NCI-H82 treated with DMSO at 0.1 percent for 48 hours (cell line): ENCODE measurements at regions not wholly inside any gene's neighbourhood (a gene's known extent, or its start where the extent isn't known, plus 50 kb on each side); places are given as distances from the start of the nearest gene placed in this dataset.
"Not testable (repeated sequence)": the region's sequence is repeated elsewhere in the genome, so short reads cannot be mapped to it uniquely, and the experiment has no call there.

Source experiments
- DNase-seq: peaks from one replicate; lab custom pipeline; 2025; ENCODE audit not compliant: unreplicated experiment; lab: John Stamatoyannopoulos, UW

DNA sequence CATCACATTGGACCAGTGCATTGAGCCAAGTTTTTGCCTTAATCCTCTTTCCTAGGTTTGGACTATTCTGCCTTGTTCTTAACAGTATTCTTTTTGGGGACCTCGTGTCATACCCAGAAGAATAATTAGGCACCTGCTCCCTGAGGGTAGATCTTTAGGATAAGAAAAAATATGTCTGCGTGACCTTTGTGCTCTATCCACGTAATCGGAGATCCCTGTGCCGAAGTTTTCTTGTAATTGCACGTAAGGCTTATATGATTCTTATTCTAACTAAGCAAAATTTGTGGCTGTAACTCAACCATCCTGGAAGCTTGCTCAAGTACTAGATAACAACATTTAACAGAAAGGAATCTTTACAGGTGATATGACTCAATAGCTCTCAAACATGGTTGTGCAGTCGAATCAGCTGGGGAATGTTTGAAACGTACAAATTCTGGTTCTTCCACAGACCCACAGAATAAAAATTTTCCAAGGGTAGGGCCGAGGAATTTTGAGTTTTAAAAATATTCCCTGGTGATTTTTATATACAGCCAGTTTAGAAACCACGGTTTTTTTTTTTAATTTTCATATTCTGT lies 344.3 kb downstream of the GBA3 start:
- no peak for DNase-seq

DNA sequence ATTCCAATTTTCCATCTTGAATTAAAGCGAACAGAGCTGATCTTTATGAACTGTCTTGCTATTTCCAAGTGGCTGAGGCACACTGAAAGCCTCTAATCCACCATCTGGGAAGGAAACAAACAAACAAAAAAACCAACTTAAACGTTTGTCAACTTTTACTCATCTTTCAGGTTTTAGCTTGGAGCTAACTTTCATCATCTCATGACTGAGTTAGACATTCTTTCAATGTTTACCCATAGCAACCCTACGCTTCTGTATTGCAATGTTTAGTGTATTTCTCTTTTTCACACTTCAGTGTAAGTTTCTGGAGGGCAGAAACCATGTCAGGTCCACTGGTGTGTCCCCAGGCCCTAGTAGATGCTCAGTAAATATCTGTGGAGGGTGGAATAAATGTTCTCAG lies 343.8 kb downstream of the GBA3 start:
- DNase-seq = no peak

DNA sequence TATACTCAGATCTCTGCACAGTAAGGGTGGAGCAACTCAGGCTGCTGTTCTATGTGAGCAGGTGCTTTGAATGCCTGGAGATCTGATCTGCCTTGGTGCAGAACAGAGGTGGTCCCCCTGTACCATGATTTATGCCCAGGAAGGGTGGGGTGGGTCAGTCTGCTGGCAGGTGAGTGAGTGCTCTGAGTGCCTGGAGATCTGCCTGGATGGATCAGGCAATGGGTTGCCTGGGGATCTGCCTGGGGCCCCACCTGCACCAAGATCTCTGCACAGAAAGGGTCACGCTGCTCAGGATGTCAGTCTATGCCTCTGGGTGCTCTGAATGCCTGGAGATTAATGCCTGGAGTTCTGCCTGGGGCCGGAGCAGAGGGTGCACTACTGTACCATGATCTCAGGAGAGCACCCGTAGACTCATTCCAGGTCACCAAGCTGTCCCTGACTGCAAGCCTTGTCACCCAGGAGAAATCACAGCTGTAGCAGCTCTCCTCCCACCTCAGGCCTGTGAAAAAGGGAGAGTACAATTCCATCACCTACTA lies 342.9 kb downstream of the GBA3 start:
- DNase-seq = no peak

GRCh38 chr4:23034731-23035130 lies 342.0 kb downstream of the GBA3 start:
- no peak for DNase-seq

GRCh38 chr4:23033796-23034195 lies 341.1 kb downstream of the GBA3 start:
- DNase-seq = no peak

GRCh38 chr4:23028875-23029274 lies 336.1 kb downstream of the GBA3 start:
- DNase-seq = no peak

GRCh38 chr4:23023666-23024065 lies 330.9 kb downstream of the GBA3 start:
- no peak for DNase-seq

DNA sequence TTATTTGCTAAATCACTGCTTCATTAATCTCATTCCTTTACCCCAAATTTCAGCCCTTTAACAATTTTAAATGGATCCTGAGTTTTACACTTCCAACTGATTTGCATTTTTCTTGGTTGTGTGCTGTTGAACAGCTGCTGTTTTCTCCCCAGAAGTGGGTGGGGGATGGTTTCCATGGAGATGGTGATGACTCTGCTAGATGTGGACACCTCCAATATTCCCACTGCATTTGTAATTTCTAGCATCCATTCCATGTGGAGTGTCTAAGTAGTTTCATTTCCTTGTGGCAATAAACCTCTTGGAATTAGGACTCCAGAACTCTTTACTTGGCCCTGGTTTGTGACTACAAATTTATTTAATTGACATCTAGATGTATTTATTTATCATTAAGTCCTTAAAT lies 330.4 kb downstream of the GBA3 start:
- no peak for DNase-seq

- DNase-seq = no peak
Observed at GRCh38 chr4:23022032-23022431, 329.3 kb downstream of the GBA3 start.

- DNase-seq = no peak
Observed at GRCh38 chr4:23021040-23021439, 328.3 kb downstream of the GBA3 start.

DNA sequence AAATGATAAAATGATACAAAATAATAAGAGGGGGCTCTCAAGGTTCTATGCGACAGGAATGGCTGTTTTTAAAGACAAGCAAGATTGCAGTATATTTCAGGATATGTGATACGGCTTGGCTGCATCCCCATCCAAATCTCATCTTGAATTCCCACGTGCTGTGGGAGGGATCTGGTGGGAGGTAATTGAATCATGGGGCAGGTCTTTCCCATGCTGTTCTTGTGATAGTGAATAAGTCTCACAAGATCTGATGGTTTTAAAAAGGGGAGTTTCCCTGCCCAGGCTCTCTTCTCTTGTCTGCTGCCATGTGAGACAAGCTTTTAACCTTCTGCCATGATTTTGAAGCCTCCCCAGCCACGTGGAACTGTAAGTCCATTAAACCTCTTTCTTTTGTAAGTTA lies 327.7 kb downstream of the GBA3 start:
- DNase-seq = not testable (repeated sequence)

GRCh38 chr4:23016981-23017380 lies 324.2 kb downstream of the GBA3 start:
- DNase-seq = no peak

DNA sequence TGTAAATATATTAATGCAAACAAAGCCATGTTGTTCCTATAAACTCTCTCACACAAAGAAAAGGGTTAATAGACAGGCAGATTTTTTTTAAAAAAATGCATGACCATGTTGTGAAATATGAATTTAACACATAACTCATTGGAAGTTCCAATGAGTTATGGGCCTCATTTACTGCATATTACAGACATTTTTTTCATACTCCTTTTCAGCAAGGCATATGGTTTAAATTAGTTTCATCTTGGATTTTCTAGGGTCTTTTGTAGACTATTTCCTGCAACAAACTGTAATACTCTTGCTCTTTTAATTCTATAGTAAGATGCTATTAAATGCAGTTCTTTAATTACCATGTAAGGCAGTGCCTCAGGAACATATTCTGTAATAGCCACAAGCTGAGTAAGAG lies 323.1 kb downstream of the GBA3 start:
- DNase-seq = no peak

- DNase-seq = no peak
Observed at GRCh38 chr4:23009093-23009492, 316.4 kb downstream of the GBA3 start.

DNA sequence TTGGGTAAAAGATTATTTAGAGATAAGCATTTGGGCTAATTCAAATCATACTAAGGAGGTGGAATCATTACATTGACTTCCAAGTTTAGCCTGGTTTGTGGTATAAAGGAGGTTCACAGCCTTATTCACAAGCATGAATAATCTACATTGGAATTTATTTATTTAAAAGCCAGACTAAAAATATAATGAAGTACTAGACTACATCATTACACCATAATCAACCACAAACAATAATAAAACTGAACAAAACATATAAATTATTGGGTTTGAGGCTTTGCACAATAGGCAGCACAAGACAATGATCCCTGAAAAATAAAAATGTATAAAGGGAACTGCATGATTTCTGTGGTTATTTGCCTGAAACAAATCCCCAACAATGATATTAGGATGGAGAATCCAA lies 314.0 kb downstream of the GBA3 start:
- DNase-seq = no peak

DNA sequence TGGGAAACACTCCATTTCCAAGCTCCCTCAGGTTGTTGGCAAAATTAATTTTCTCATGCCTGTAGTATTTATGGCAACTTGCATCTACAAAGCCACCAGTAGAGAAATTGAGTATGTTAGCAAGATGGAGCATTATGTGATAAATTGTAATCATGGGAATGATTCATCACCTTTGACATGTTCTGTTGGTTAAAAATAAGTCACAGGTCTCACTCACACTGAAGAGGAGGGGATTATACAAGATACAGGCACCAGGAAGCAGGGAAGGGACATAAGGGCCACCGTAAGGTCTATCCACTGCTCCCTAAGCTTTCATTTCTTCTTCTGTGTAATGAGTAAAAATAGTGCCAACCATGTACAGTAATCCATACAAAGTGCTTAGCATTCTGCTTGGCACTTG lies 313.0 kb downstream of the GBA3 start:
- no peak for DNase-seq

DNA sequence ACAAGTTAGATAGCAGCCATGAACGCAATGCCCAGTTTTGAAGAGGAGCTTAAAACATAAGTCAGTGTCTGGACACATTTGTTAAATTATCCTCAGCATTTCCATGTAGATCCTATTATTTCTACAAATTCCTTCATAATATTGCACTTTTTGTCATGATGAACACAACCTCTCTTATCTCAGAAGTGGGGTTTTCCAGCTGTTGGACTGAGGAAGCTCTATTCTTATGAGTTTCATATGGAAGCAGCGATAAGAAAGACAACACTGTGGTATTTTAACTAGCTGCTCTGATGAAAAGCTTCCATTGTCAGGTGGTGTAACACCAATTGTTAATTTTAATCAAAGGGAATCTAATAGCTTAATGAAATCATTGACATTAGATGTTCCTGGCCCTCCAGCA lies 308.7 kb downstream of the GBA3 start:
- no peak for DNase-seq

- no peak for DNase-seq
Observed at GRCh38 chr4:22999419-22999818, 306.7 kb downstream of the GBA3 start.

GRCh38 chr4:22997358-22998224 lies 304.9 kb downstream of the GBA3 start:
- no peak for DNase-seq

- DNase-seq = no peak
Observed at GRCh38 chr4:22991576-22991975, 298.8 kb downstream of the GBA3 start.

- DNase-seq = no peak
Observed at GRCh38 chr4:22988526-22988925, 295.8 kb downstream of the GBA3 start.

DNA sequence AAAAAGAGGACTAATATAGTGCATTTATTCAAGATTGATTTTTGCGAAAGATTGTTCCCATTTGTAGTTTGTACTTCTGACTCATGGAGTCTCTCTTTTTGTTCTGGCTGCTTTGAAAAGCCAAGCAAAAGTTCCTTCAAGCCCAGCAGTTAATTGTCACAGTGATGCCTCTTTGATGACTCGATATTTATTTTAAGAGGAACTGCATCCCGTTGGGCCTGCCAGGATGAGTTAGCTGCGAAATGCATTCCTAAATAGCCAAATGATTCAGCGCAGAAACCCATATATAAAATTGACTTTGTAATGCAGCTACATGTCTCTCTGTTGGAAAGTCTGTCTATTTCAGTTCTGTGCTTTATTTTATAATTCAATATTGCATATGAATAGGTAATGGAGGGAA lies 295.1 kb downstream of the GBA3 start:
- DNase-seq = no peak

DNA sequence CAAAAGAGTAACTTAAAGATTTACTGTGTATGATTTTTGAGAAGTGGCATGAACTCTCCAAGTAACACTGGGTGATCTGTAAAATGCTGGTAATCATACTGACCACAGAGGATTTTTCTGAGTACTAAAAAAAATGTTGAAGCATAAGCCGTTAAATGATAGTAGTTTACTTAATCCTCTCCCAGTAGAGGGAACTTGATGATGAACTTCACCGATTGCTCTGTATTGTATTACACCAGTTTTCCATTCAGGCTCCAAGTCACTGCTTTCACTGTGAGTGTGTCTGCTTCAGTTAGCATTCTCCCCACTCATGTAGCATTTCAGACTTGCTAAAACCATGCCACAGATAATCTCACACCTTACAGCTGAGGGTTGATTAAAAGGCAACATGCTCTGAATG lies 294.1 kb downstream of the GBA3 start:
- DNase-seq = no peak
